Adrenal gland (tissue), 5 donors: ENCODE measurements at regions not wholly inside any gene's neighbourhood (a gene's known extent, or its start where the extent isn't known, plus 50 kb on each side); places are given as distances from the start of the nearest gene placed in this dataset.

ENCODE experiments used
- CTCF ChIP-seq, 6 experiments: fragments of 450-650 bp in 4 of 6; fragments of 200-600 bp in 2 of 6; sonication (generic) in 1 of 6; IDR thresholded peaks; 1 replicate in 5 of 6; 2 replicates in 1 of 6; pipeline versions ENCODE4 v1.5.1 to v1.8.0; 2016 to 2021; ENCODE audit warnings: antibody characterized with exemption in 6 of 6, mild to moderate bottlenecking in 2 of 6, moderate library complexity in 1 of 6
- POLR2A ChIP-seq, 2 donors: fragments of 450-650 bp; IDR thresholded peaks; one replicate each; pipeline ENCODE4 v1.6.1; 2017; ENCODE audit warnings: antibody characterized with exemption in 2 of 2, mild to moderate bottlenecking in 2 of 2, moderate library complexity in 1 of 2
- donor health status: DM: no; HTN: no; CAD: no.

DNA sequence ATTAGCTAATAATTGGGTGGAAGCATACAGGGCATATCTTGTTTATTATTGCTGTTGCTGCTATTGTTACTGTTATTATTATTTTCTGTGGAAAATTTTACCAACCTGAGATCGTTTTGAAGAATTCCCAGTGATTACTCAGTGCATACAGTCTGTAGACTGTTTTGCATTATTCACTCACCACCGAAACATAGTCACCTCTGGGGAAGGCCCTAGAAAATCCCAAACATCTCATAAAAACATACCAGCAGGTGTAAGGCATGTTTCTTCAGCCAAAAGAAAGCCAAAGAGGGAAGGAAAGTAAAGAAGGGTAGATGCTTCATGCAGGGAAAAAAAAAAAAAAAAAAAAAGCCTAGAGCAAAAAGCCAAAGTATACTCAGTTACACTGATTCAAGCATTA lies 647.7 kb downstream of the BCL11A start:
- TF ChIP-seq CTCF (IDR thresholded peaks at IDR 0.05): no peak
- no peak for TF ChIP-seq POLR2A (IDR thresholded peaks at IDR 0.05)
